H1 (cell line): ENCODE measurements at regions not wholly inside any gene's neighbourhood (a gene's known extent, or its start where the extent isn't known, plus 50 kb on each side); places are given as distances from the start of the nearest gene placed in this dataset.

ENCODE experiments used
- CTCF ChIA-PET: fragments of 300-600 bp; sonication (Branson Sonifier 250); formaldehyde crosslinking; loops from one replicate; lab custom pipeline; 2021; ENCODE audit not compliant: partially characterized antibody; lab: Charles Lee
- POLR2A ChIA-PET: fragments of 300-600 bp; sonication (Branson Sonifier 250); formaldehyde crosslinking; loops from one replicate; lab custom pipeline; 2021; ENCODE audit warnings: inconsistent platforms; ENCODE audit not compliant: partially characterized antibody; lab: Charles Lee
- DNase-seq, 2 experiments: peaks; one replicate each; pipeline versions ENCODE4 v3.0.0 to v3.0.0-alpha.2; 2010 to 2022; ENCODE audit warnings: low spot score in 2 of 2, low read depth in 1 of 2, mixed read lengths in 1 of 2
- FAIRE-seq: peaks from 2 replicates; lab custom pipeline; 2011; peaks lifted over from hg19 to GRCh38; lab: Jason Lieb, UNC
- H2AFZ ChIP-seq: 2 replicates; pipeline ENCODE4 v1.8.1; 2012; ENCODE audit warnings: low read length, inconsistent platforms
- H2AK5ac ChIP-seq: 2 replicates; pipeline ENCODE4 v1.6.1; 2013; ENCODE audit warnings: low read depth, low read length
- H2BK120ac ChIP-seq: replicated peaks from 2 replicates; pipeline ENCODE3; 2013; ENCODE audit warnings: low read depth, low read length, inconsistent platforms
- H2BK12ac ChIP-seq: 2 replicates; pipeline ENCODE4 v1.6.1; 2013; ENCODE audit warnings: low read depth, low read length
- H2BK15ac ChIP-seq: 2 replicates; pipeline ENCODE4 v1.6.1; 2013; ENCODE audit warnings: low read length
- H2BK20ac ChIP-seq: 2 replicates; pipeline ENCODE4 v1.6.1; 2013; ENCODE audit warnings: low read length
- H2BK5ac ChIP-seq: 2 replicates; pipeline ENCODE4 v1.6.1; 2013; ENCODE audit warnings: low read depth, low read length
- H3K14ac ChIP-seq: 2 replicates; pipeline ENCODE4 v1.6.1; 2013; ENCODE audit warnings: inconsistent platforms; ENCODE audit not compliant: insufficient read length
- H3K18ac ChIP-seq: 2 replicates; pipeline ENCODE4 v1.6.1; 2013; ENCODE audit warnings: low read length; ENCODE audit errors: extremely low read depth
- H3K23ac ChIP-seq: 2 replicates; pipeline ENCODE4 v1.6.1; 2013; ENCODE audit warnings: inconsistent platforms; ENCODE audit not compliant: insufficient read length
- H3K23me2 ChIP-seq: 2 replicates; pipeline ENCODE4 v1.6.1; 2013; ENCODE audit warnings: low read depth, low read length
- H3K27ac ChIP-seq: 2 replicates; pipeline ENCODE4 v1.6.1; 2011; ENCODE audit warnings: low read depth, low read length, inconsistent platforms
- H3K27me3 ChIP-seq, 4 experiments: replicated peaks in 1 of 4; 1 replicate in 1 of 4; 2 replicates in 3 of 4; pipeline versions ENCODE4 v1.6.1 to v1.8.1; 2011 to 2013; ENCODE audit warnings: low read length in 3 of 4, mild to moderate bottlenecking in 3 of 4, inconsistent platforms in 2 of 4, mixed read lengths in 2 of 4, moderate library complexity in 1 of 4; ENCODE audit not compliant: control insufficient read depth in 3 of 4, insufficient read depth in 3 of 4; ENCODE audit errors: extremely low read depth in 1 of 4
- H3K36me3 ChIP-seq, 4 experiments: 2 replicates each; pipeline versions ENCODE4 v1.6.1 to v1.8.1; 2011 to 2013; ENCODE audit warnings: mild to moderate bottlenecking in 4 of 4, low read length in 3 of 4, moderate library complexity in 2 of 4, control low read depth in 1 of 4, inconsistent platforms in 1 of 4; ENCODE audit not compliant: insufficient read depth in 4 of 4, control insufficient read depth in 2 of 4
- H3K4ac ChIP-seq: replicated peaks from 2 replicates; pipeline ENCODE3; 2013; ENCODE audit warnings: low read length, low read depth, mixed read lengths, inconsistent platforms; ENCODE audit not compliant: insufficient read length
- H3K4me1 ChIP-seq, 4 experiments: replicated peaks in 1 of 4; 1 replicate in 1 of 4; 2 replicates in 3 of 4; pipeline versions ENCODE4 v1.6.1 to v1.8.1; 2011 to 2013; ENCODE audit warnings: low read length in 3 of 4, inconsistent platforms in 2 of 4, mixed read lengths in 1 of 4; ENCODE audit not compliant: insufficient read depth in 4 of 4, control insufficient read depth in 3 of 4
- H3K4me2 ChIP-seq, 2 experiments: 2 replicates each; pipeline versions ENCODE4 v1.6.1 to v1.8.1; 2011 to 2013; ENCODE audit warnings: low read depth in 2 of 2, low read length in 2 of 2, control low read depth in 1 of 2, inconsistent platforms in 1 of 2, mild to moderate bottlenecking in 1 of 2; ENCODE audit not compliant: insufficient read depth in 1 of 2
- H3K4me3 ChIP-seq, 4 experiments: fragments of 200-600, 300-600 bp in 1 of 4; sonication (generic), shearing (Covaris generic), sonication (Bioruptor Twin) in 1 of 4; 2 replicates each; pipeline versions ENCODE4 v1.5.1 to v1.8.1; 2011 to 2016; ENCODE audit warnings: low read length in 4 of 4, low read depth in 3 of 4, control low read depth in 2 of 4, inconsistent platforms in 2 of 4, mild to moderate bottlenecking in 2 of 4, mixed read lengths in 1 of 4, moderate library complexity in 1 of 4; ENCODE audit not compliant: insufficient read depth in 2 of 4; ENCODE audit errors: extremely low read depth in 1 of 4
- H3K56ac ChIP-seq: replicated peaks from 2 replicates; pipeline ENCODE3; 2013; ENCODE audit warnings: low read depth, mild to moderate bottlenecking, mixed read lengths, low read length, inconsistent platforms; ENCODE audit not compliant: insufficient read length
- H3K79me1 ChIP-seq: 2 replicates; pipeline ENCODE4 v1.6.1; 2013; ENCODE audit warnings: low read depth, low read length, control low read depth
- H3K79me2 ChIP-seq, 2 experiments: 2 replicates each; pipeline versions ENCODE4 v1.6.1 to v1.8.1; 2012 to 2013; ENCODE audit warnings: low read length in 2 of 2, mild to moderate bottlenecking in 2 of 2, inconsistent platforms in 1 of 2; ENCODE audit not compliant: insufficient read depth in 2 of 2, control insufficient read depth in 1 of 2
- H3K9ac ChIP-seq, 4 experiments: replicated peaks in 1 of 4; 1 replicate in 1 of 4; 2 replicates in 3 of 4; pipeline versions ENCODE4 v1.6.1 to v1.8.1; 2011 to 2013; ENCODE audit warnings: low read depth in 3 of 4, low read length in 3 of 4, control low read depth in 2 of 4, mild to moderate bottlenecking in 2 of 4, moderate library complexity in 2 of 4, inconsistent platforms in 1 of 4; ENCODE audit errors: extremely low read depth in 1 of 4
- H3K9me3 ChIP-seq, 2 experiments: 2 replicates each; pipeline versions ENCODE4 v1.6.1 to v1.8.1; 2012 to 2013; ENCODE audit warnings: mild to moderate bottlenecking in 2 of 2, moderate library complexity in 2 of 2, control low read depth in 1 of 2, inconsistent platforms in 1 of 2, low read depth in 1 of 2, low read length in 1 of 2, mixed read lengths in 1 of 2; ENCODE audit not compliant: insufficient read depth in 2 of 2
- H4K20me1 ChIP-seq, 2 experiments: replicated peaks in 1 of 2; 2 replicates each; pipeline versions ENCODE3 to v1.8.1; 2011 to 2013; ENCODE audit warnings: inconsistent platforms in 2 of 2, low read length in 2 of 2, mild to moderate bottlenecking in 1 of 2; ENCODE audit not compliant: insufficient read depth in 2 of 2, control insufficient read depth in 1 of 2
- H4K5ac ChIP-seq: 2 replicates; pipeline ENCODE4 v1.6.1; 2013; ENCODE audit warnings: low read length, low read depth, mixed read lengths, inconsistent platforms; ENCODE audit not compliant: insufficient read length
- H4K8ac ChIP-seq: 2 replicates; pipeline ENCODE4 v1.8.0; 2013; ENCODE audit warnings: mild to moderate bottlenecking, moderate library complexity, low read length, inconsistent platforms; ENCODE audit not compliant: insufficient read depth; ENCODE audit errors: extremely low read depth
- H4K91ac ChIP-seq: replicated peaks from 2 replicates; pipeline ENCODE3; 2013; ENCODE audit warnings: low read length, mixed read lengths, inconsistent platforms; ENCODE audit not compliant: insufficient read length
- CREB1 ChIP-seq: IDR thresholded peaks from 2 replicates; pipeline ENCODE4 v1.6.1; 2012; ENCODE audit warnings: inconsistent platforms
- EP300 ChIP-seq, 2 experiments: IDR thresholded peaks; 1 replicate in 1 of 2; 2 replicates in 1 of 2; pipeline ENCODE4 v1.6.1; 2011 to 2012; ENCODE audit warnings: low read depth in 2 of 2, low read length in 2 of 2, mild to moderate bottlenecking in 2 of 2, borderline replicate concordance in 1 of 2, inconsistent platforms in 1 of 2, moderate library complexity in 1 of 2
- KDM5A ChIP-seq: fragments of 200-600 bp; IDR thresholded peaks from 2 replicates; pipeline ENCODE4 v1.7.1; 2012; ENCODE audit warnings: mild to moderate bottlenecking, low read length, inconsistent platforms, mixed read lengths
- RFX5 ChIP-seq: IDR thresholded peaks from 2 replicates; pipeline ENCODE4 v1.6.1; 2011; ENCODE audit warnings: low read depth, low read length, improper control_type of control experiment, borderline replicate concordance
- SP1 ChIP-seq: IDR thresholded peaks from 2 replicates; pipeline ENCODE4 v1.6.1; 2011; ENCODE audit warnings: low read depth, low read length
- TAF1 ChIP-seq: IDR thresholded peaks from 2 replicates; pipeline ENCODE4 v1.6.1; 2011; ENCODE audit warnings: mild to moderate bottlenecking, low read depth, low read length
- TAF7 ChIP-seq: optimal IDR thresholded peaks from 2 replicates; pipeline ENCODE3; 2011; ENCODE audit warnings: low read depth, mild to moderate bottlenecking, inconsistent platforms, low read length, moderate library complexity, borderline replicate concordance
- WGBS, 2 experiments: shearing (Covaris generic) in 1 of 2; methylation state at CpG; one replicate each; pipeline versions ENCODE4 v1.1.6 to v1.1.7; 2013 to 2015; ENCODE audit warnings: low lambda C conversion rate in 2 of 2, mixed read lengths in 2 of 2, inconsistent platforms in 1 of 2, low coverage in 1 of 2, missing lambda C conversion rate in 1 of 2; ENCODE audit not compliant: insufficient replicate concordance in 2 of 2, insufficient coverage in 1 of 2, insufficient read length in 1 of 2; ENCODE audit errors: extremely low coverage in 1 of 2, missing lambda C conversion rate in 1 of 2; 5-methylcytosine and 5-hydroxymethylcytosine counted together
- TF ChIP-seq, protein P1 (sequence below), 3 experiments: IDR thresholded peaks; 1 replicate in 2 of 3; 2 replicates in 1 of 3; pipeline versions ENCODE4 v1.5.1 to v1.6.1; 2011; ENCODE audit warnings: low read length in 3 of 3, mild to moderate bottlenecking in 3 of 3, inconsistent platforms in 2 of 3, low read depth in 1 of 3, moderate library complexity in 1 of 3; ENCODE audit not compliant: insufficient read depth in 1 of 3; ENCODE audit errors: control extremely low read depth in 1 of 3
- TF ChIP-seq, protein P2 (sequence below): IDR thresholded peaks from 2 replicates; pipeline ENCODE4 v1.6.1; 2011; ENCODE audit warnings: low read depth, mild to moderate bottlenecking, low read length; ENCODE audit not compliant: insufficient read depth

DNA sequence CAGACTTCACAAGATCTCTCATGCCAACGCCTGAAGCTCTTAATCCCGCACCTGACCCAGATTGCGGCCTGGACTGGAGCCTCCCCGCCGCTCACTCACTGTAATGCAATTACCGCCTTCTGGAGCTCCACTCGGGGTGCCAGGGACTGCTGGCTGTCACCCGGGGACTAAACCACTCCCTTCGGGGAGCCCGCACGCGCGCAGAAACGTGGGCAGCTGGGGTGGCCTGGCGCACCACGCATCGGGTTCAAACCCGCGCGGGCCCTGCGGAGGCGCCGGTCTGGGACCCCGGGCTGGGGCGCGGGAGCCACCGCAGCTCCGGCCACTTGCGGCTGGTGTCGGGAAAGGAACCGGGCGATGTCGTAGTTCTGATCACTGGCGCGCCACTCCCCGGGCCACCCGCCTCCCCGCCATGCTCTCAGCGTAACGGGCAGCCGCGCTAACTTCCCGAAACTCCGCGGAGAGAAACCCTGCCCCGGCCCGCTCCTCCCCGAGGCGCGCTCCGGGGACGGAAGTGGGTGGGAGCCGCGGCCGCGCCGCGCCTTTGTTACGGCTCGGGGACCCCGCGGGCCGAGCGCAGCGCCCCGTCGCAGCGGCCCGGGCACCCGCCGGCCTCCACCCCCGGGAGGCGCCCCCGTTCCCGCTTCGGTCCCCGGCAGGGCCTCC is 100.3 kb upstream of the SVIL start:
- H4K91ac ChIP-seq, result no peak overlapping the region
- 0 out of 2 replicates have a peak overlapping the region, but pooled peaks have one; percentile 46 for H2BK12ac ChIP-seq
- H2BK15ac ChIP-seq, result no peak overlapping the region
- no peak overlapping the region for H2BK20ac ChIP-seq
- H3K27ac ChIP-seq, result no peak overlapping the region
- no peak overlapping the region for H2BK5ac ChIP-seq
- no peaks in the 10 kb centered on the region for H3K79me1 ChIP-seq
- H3K9ac ChIP-seq, result peak overlapping the region in 3 of 4 experiments; percentile 25 to 62 (median 50); a peak in 3 of 7 replicates
- peaks cover 2 to 7% of the 10 kb centered on the region in 2 experiments for H4K20me1 ChIP-seq
- H4K5ac ChIP-seq, result no peak overlapping the region
- ChIA-PET CTCF (interaction anchor here (0.7 to 2.5 kb wide), 19 partner anchors 9 to 698 kb away, joined by 3 to 9 read pairs (median 4); partner anchors contain the start of gene SVIL), POLR2A (interaction anchor here (0.9 to 1.5 kb wide), 2 partner anchors 8 to 11 kb away, joined by 3 to 4 read pairs; no protein-coding TSS in a partner anchor)
- peaks cover 15% of the 10 kb centered on the region; the same call in 1 of the 2 replicates for H3K23me2 ChIP-seq
- H3K4me2 ChIP-seq, result peak overlapping the region; percentile 77 to 97
- WGBS, 2 experiments, result 4% methylated on average over 14 of the region's 77 CpGs; no CpG with 5 or more reads in 1 of the 2 experiments
- no peaks in the 10 kb centered on the region for H3K9me3 ChIP-seq
- no peak overlapping the region for H3K14ac ChIP-seq
- no peak overlapping the region for H3K23ac ChIP-seq
- DNase-seq (peak in 1 of 2 experiments; percentile 70), FAIRE-seq (no peak)
- H2AK5ac ChIP-seq, result no peak overlapping the region
- peaks cover 0 to 35% (median 24%) of the 10 kb centered on the region in 4 experiments; a peak in 6 of 7 replicates for H3K27me3 ChIP-seq
- no peaks in the 10 kb centered on the region for H3K36me3 ChIP-seq
- H3K4ac ChIP-seq, result no peak overlapping the region
- peak overlapping the region; percentile 65 to 85 (median 73) for H3K4me3 ChIP-seq
- no peak overlapping the region; the same call in 1 of the 2 replicates for H4K8ac ChIP-seq
- H3K4me1 ChIP-seq, result peaks cover 0 to 9% (median 6%) of the 10 kb centered on the region in 4 experiments; a peak in 4 of 7 replicates
- H3K18ac ChIP-seq, result peak overlapping the region; percentile 22; the same call in 1 of the 2 replicates
- H3K56ac ChIP-seq, result no peak overlapping the region
- H2BK120ac ChIP-seq, result no peak overlapping the region
- H2AFZ ChIP-seq, result no peak overlapping the region
- H3K79me2 ChIP-seq, result peaks cover 0 to 23% of the 10 kb centered on the region in 2 experiments; a peak in 1 of 4 replicates
- no peak for TF ChIP-seq SP1
- TF ChIP-seq KDM5A, result no peak
- TF ChIP-seq CREB1, result 0 out of 2 replicates have a peak, but pooled peaks have one; percentile 21
- TF ChIP-seq, protein P1, sequence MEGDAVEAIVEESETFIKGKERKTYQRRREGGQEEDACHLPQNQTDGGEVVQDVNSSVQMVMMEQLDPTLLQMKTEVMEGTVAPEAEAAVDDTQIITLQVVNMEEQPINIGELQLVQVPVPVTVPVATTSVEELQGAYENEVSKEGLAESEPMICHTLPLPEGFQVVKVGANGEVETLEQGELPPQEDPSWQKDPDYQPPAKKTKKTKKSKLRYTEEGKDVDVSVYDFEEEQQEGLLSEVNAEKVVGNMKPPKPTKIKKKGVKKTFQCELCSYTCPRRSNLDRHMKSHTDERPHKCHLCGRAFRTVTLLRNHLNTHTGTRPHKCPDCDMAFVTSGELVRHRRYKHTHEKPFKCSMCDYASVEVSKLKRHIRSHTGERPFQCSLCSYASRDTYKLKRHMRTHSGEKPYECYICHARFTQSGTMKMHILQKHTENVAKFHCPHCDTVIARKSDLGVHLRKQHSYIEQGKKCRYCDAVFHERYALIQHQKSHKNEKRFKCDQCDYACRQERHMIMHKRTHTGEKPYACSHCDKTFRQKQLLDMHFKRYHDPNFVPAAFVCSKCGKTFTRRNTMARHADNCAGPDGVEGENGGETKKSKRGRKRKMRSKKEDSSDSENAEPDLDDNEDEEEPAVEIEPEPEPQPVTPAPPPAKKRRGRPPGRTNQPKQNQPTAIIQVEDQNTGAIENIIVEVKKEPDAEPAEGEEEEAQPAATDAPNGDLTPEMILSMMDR (IDR thresholded peaks at IDR 0.05; ENCODE audit: control extremely low read depth in 1 of 3, insufficient read depth in 1 of 3, low read depth in 1 of 3, low read length in 3 of 3), result no peak
- TF ChIP-seq EP300 (IDR thresholded peaks at IDR 0.05; ENCODE audit: borderline replicate concordance in 1 of 2, low read depth in 2 of 2, low read length in 2 of 2), result no peak
- TF ChIP-seq, protein P2, sequence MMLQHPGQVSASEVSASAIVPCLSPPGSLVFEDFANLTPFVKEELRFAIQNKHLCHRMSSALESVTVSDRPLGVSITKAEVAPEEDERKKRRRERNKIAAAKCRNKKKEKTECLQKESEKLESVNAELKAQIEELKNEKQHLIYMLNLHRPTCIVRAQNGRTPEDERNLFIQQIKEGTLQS, result no peak
- no peak for TF ChIP-seq TAF7
- TF ChIP-seq TAF1, result no peak
- TF ChIP-seq RFX5, result no peak
